ENCODE measurements at regions not wholly inside any gene's neighbourhood (a gene's known extent, or its start where the extent isn't known, plus 50 kb on each side); places are given as distances from the start of the nearest gene placed in this dataset.

- TF ChIP-seq EP300 (IDR thresholded peaks at IDR 0.05) (no peak), CTCF (IDR thresholded peaks at IDR 0.05) (no peak)
Measured at GRCh38 chr10:23818484-23818883, 379.6 kb downstream of the OTUD1 start.

All from tibial nerve (tissue), 4 donors.